NCI-H2029 (cell line): ENCODE measurements at regions not wholly inside any gene's neighbourhood (a gene's known extent, or its start where the extent isn't known, plus 50 kb on each side); places are given as distances from the start of the nearest gene placed in this dataset.
"Not testable (repeated sequence)": the region's sequence is repeated elsewhere in the genome, so short reads cannot be mapped to it uniquely, and the experiment has no call there.

Experiments used
- DNase-seq: peaks from one replicate; lab custom pipeline; 2025; lab: John Stamatoyannopoulos, UW

DNA sequence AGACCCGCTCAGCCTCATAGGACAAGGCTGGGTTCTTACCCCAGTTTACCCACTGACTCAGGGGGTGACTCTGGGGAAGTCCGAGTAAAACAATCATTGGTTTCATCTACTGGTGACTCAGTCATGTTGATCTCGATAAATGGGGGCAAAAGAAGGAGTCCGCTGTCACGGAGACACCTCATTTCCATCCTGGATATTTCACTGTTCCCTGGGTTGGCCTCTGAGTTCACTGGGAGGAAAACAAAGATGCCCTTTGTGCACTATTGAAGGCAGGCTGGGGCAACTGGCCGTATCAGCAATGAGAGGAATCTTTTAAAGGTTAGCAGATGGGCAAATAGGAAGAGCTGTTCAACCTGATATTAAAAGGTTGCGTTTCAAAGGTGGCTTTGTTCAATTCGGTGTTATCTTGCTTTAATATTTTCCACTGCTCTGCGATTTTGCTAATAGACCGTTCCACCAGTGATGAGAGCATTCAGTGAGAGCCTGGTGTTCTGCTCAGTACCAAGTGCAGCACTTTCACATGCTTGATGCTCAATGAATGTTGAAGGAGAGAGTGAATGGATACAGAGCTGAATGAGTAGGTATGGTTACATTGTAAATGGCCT is 110.2 kb upstream of the EGFLAM start:
- no peak for DNase-seq

DNA sequence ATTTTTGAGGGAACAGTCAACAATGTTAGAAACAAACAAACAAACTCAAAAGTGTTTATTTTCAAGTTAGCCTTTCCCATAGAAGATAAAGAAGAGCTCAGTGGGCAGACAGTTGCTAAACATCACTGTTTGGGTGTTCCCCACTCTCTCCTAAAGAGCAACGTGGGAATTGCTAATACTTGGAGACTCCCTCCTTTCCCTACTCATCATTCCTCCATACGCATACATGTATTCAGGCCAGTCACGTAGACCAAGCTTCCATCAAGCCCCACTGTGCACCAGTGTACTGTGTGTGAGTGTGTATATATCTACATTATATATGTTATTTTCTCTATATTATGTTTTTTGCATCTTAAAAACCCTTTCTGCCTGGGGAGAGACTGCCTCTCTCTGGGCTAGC is 115.0 kb upstream of the EGFLAM start:
- no peak for DNase-seq

GRCh38 chr5:38141665-38142064 is 116.7 kb upstream of the EGFLAM start:
- no peak for DNase-seq

- DNase-seq: no peak
Measured at GRCh38 chr5:38138574-38138973, 119.8 kb upstream of the EGFLAM start.

DNA sequence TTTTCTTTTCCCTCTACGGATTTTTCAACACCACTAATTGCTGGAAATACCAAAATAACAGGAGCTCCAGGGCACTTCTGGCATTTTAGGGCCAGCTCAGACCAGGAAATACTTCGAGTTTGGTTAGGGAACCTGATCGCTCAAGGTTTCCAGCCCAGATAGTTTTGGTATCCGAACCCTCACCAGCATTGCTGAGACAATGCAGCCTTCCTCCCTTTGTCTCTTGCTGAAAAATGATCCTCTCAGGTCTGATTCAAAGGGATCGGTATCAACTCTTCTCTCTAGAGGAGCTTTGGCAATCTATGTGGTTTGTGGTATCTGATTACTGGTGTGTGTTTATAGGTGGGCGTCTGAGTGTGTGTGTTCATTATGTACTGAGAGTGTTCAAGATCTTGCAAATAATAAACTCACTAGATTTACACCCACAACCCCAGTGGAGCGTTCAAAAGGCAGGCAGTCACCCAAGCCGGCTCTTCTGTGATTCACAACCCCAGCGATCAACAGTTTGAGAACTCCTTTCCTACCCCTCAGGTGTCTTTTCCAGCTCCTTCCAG is 122.8 kb upstream of the EGFLAM start:
- no peak for DNase-seq

GRCh38 chr5:38134810-38135209 is 123.5 kb upstream of the EGFLAM start:
- DNase-seq: no peak

- not testable (repeated sequence) for DNase-seq
Measured at GRCh38 chr5:38134294-38134693, 124.1 kb upstream of the EGFLAM start.

DNA sequence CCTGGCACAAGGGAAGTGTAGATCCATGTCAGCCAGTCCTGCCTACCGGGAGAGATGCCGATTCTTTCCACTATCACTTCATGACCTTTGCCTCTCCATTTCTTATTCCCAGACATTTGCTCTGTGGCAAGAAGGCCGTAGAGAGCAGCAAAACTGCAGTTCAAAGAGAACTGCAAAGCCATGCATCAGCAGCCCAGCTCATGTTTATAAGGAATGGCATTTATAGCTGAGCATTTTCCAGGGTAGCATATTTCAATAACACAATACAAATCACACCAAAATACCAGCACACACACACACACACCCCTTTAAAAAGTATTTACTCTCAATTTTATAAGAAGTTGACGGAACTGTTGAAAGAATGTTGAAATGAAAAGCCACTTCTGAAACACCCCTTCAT is 126.7 kb upstream of the EGFLAM start:
- no peak for DNase-seq

GRCh38 chr5:38124321-38124720 is 134.0 kb upstream of the EGFLAM start:
- DNase-seq: no peak

DNA sequence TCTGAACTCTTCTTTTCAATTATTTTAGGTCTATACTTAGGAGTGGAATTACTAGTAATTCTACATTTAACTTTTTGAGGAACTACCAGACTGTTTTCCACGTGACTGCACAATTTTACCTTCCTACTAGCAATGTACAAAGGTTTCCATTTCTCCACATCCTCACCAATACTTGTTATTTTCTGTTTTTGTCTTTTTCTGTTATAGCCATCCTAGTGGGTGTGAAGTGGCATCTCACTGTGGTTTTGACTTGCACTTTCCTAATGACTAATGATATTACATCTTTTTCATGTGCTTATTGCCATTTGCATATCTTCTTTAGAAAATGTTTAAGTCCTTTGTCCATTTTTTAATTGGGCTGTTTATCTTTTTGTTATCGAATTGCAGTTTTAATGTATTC is 136.9 kb upstream of the EGFLAM start:
- no peak for DNase-seq

DNA sequence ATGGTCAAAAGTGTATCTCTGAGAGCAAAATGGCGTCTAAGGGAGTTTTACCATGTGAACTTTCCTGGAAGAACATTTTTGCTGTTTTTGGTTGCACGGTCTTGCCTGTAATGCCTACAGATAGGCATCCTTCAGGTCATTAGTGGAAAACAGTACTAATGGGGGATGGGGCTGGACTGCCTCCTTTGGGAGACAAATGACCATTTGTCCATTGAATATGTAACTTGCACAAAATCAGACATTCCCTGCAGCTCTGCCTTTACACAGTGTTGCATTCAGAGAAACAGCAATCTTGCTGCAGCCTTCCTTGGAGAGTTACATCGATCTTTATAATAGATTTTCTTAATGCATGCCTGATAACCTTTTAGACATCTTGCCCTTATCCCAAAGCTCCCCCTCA is 138.5 kb upstream of the EGFLAM start:
- no peak for DNase-seq

- no peak for DNase-seq
Measured at GRCh38 chr5:38117784-38118479, 140.4 kb upstream of the EGFLAM start.

GRCh38 chr5:38115318-38115827 is 143.0 kb upstream of the EGFLAM start:
- no peak for DNase-seq

- no peak for DNase-seq
Measured at GRCh38 chr5:38113880-38114279, 144.5 kb upstream of the EGFLAM start.

GRCh38 chr5:38113456-38113855 is 144.9 kb upstream of the EGFLAM start:
- no peak for DNase-seq

DNA sequence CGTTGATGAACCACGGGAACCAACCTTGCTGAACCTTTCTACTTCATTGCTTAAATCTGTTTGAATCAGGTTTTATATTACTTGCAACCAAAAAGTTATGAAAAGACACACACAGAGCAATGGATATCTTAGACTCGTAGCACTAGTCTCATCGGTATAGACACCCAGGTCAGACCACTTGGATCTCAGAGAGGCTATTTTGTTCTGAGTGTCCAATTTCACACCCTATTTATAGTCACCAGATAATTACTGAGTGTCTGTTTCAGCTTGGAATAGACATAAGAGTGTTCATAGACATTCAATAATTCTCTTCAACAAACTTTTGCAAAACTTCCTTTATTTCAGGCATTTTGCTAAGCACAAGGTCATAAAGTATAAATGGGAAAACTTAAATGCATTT is 145.4 kb upstream of the EGFLAM start:
- no peak for DNase-seq

GRCh38 chr5:38110130-38110529 is 148.2 kb upstream of the EGFLAM start:
- DNase-seq: no peak

DNA sequence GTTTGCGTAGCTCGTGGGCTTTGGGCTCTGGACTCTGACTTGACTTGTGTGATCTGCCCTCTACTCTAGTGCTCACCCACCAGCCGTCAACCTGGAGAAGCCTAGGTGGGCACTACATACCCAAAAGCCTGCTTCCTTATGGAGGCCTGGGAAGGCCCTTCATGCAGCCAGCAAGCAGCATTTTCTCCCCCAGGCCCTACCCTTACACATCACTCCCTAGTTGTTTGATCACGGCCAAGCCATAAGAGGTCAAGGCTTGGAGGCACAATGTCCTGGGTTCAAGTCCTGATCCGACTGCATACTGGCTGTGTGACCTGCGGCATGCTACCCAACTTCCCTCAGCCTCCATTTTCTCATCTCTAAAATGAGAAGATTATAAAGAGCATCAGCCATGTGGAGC is 151.3 kb upstream of the EGFLAM start:
- DNase-seq: no peak

- DNase-seq: no peak
Measured at GRCh38 chr5:38105801-38106200, 152.6 kb upstream of the EGFLAM start.

DNA sequence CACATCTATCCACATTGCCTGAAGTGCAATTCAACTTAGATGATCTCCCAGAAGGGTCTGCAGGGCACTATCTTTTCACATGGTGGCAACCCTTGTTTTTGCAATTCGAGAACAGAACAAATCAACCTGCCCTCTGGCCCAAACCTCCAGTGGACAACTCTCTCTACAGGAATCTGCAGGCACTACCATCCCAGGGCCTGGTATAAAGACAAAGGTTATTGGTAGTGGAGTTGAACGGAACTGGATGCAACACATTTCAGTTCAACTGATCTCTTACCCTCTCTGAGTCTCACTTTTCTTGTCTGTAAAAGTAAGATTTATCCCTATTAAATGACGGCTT is 153.2 kb upstream of the EGFLAM start:
- DNase-seq: no peak

GRCh38 chr5:38104497-38105230 is 153.7 kb upstream of the EGFLAM start:
- DNase-seq: no peak

- DNase-seq: no peak
Measured at GRCh38 chr5:38101897-38102296, 156.5 kb upstream of the EGFLAM start.
